SIG-M5 (cell line): ENCODE measurements at regions not wholly inside any gene's neighbourhood (a gene's known extent, or its start where the extent isn't known, plus 50 kb on each side); places are given as distances from the start of the nearest gene placed in this dataset.

Experiments
- DNase-seq: peaks from one replicate; lab custom pipeline; 2025; lab: John Stamatoyannopoulos, UW

- no peak for DNase-seq
Observed at GRCh38 chr10:92747066-92747465, 57.3 kb downstream of the HHEX start.

- DNase-seq: no peak
Observed at GRCh38 chr10:92747600-92747999, 57.8 kb downstream of the HHEX start.

- no peak for DNase-seq
Observed at GRCh38 chr10:92750791-92751533, 61.2 kb downstream of the HHEX start.

GRCh38 chr10:92751534-92751811, 61.7 kb downstream of the HHEX start:
- DNase-seq: no peak

- no peak for DNase-seq
Observed at GRCh38 chr10:92751827-92752226, 62.1 kb downstream of the HHEX start.

GRCh38 chr10:92753865-92754264, 64.1 kb downstream of the HHEX start:
- no peak for DNase-seq

GRCh38 chr10:92755725-92756124, 66.0 kb downstream of the HHEX start:
- no peak for DNase-seq

- no peak for DNase-seq
Observed at GRCh38 chr10:92756201-92757065, 66.7 kb downstream of the HHEX start.

GRCh38 chr10:92757066-92757710, 67.4 kb downstream of the HHEX start:
- peak; percentile 25 for DNase-seq

GRCh38 chr10:92757711-92758104, 68.0 kb downstream of the HHEX start:
- DNase-seq: no peak

- no peak for DNase-seq
Observed at GRCh38 chr10:92758594-92758993, 68.8 kb downstream of the HHEX start.

- no peak for DNase-seq
Observed at GRCh38 chr10:92760609-92761008, 70.9 kb downstream of the HHEX start.

GRCh38 chr10:92761571-92761970, 71.8 kb downstream of the HHEX start:
- no peak for DNase-seq

GRCh38 chr10:92763634-92764155, 73.9 kb downstream of the HHEX start:
- no peak for DNase-seq

- no peak for DNase-seq
Observed at GRCh38 chr10:92766451-92766850, 76.7 kb downstream of the HHEX start.

- DNase-seq: no peak
Observed at GRCh38 chr10:92768104-92768503, 78.3 kb downstream of the HHEX start.

GRCh38 chr10:92773776-92774175, 74.5 kb upstream of the EXOC6 start:
- no peak for DNase-seq

- DNase-seq: no peak
Observed at GRCh38 chr10:92778091-92778490, 70.2 kb upstream of the EXOC6 start.

- no peak for DNase-seq
Observed at GRCh38 chr10:92785118-92785517, 63.2 kb upstream of the EXOC6 start.

- no peak for DNase-seq
Observed at GRCh38 chr10:92787557-92788152, 60.7 kb upstream of the EXOC6 start.

GRCh38 chr10:92789067-92789466, 59.3 kb upstream of the EXOC6 start:
- DNase-seq: no peak

- DNase-seq: no peak
Observed at GRCh38 chr10:92789786-92790185, 58.5 kb upstream of the EXOC6 start.
